ENCODE measurements at regions not wholly inside any gene's neighbourhood (a gene's known extent, or its start where the extent isn't known, plus 50 kb on each side); places are given as distances from the start of the nearest gene placed in this dataset.

GRCh38 chr14:34237677-34238076, 224.4 kb downstream of the SPTSSA start:
- no peak for DNase-seq

GRCh38 chr14:34237081-34237480, 225.0 kb downstream of the SPTSSA start:
- DNase-seq = no peak

GRCh38 chr14:34235643-34236300, 226.3 kb downstream of the SPTSSA start:
- no peak for DNase-seq

DNA sequence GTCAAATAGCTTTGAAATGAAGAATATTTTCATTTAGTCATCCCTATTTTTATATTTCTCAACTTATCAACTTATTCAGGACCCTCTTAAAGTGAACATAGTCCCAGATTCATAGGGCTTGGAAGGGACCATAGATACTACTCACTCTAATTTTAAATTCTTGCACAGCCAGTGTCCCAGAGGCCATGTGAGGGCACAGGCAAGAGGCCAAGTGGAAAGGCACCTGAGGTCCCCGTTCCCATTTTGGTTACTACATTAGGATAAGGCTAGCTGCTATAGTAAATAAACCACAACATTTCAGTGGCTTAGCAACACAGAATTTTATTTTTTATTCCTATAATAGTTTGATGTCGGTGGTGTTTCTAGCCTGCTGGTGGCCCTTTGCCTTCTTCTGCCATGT, 227.8 kb downstream of the SPTSSA start:
- no peak for DNase-seq

DNA sequence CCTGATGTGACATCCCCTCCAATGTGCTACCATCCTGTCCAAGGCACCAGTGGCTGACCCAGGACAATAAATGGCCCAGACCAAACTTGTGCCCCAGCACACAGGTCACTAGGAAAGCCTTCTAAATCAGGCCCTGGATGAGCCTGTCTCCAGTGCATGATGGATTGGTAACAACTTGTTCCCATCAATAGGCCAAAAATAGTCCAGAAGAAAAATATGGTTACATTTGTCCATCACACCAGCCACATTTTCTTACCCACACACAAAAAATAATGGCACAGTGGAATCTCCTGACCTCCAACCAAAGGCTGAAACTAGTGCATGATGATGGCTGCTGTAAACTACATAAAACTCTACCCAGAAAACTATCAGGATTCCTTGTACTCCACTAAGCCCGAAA, 228.4 kb downstream of the SPTSSA start:
- DNase-seq = no peak

GRCh38 chr14:34232790-34233189, 229.2 kb downstream of the SPTSSA start:
- DNase-seq = no peak

DNA sequence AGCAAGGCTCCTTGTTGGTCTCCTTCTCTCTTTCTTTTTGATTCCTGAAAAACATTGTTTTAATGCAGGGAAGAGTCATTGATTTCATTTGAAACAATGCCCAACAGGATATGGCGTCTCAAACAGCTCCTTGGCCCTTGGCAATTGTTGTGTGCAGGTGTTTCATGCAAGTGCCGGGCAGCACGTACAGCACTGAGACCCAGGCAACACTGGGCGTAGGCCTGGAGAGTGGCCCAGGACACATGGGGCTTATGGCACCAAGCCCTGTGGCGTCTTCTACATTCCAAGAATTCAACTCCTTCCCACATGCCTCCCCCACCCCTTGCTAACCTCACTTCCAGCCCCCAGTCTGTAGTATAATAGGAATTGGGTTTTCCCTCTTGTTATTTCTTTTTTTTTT, 230.4 kb downstream of the SPTSSA start:
- no peak for DNase-seq

- DNase-seq = no peak
These were observed 232.9 kb downstream of the SPTSSA start for GRCh38 chr14:34229140-34229539.

DNA sequence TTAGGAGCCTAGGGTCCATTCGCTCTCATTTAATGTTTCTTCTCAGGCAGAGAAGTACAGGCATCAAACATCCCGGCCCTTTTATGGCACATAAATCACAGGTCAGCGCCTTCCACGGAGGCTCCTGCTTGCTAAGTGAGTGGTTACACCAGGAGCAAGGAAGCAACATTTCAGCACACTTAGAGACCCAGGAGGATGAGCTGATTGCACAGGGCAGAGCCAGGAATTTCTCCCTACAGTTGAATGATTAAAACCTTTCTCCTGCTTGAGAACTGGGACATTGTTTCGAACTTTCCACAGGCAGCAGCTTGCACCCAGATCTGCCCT, 233.4 kb downstream of the SPTSSA start:
- DNase-seq = no peak

- DNase-seq = peak; percentile 54
These were observed 234.0 kb downstream of the SPTSSA start for GRCh38 chr14:34227834-34228649.

DNA sequence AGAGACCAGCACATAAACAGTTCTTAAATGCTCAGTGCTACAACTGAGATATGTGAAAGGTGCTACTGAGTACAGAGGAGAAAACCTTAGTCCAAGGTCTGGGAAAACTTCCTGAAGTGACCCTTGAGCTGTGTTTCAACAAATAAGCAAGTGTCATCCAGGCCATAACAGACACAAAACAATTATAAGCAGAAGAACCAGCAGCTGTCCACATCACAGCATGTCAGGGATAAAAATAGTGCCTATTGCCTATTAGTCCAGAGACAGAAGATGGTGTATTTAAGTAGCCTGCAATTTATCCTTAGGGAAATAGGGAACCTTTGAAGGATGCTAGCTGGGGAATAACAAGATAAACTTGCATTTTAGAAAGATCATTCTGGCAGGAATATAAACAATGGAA, 237.8 kb downstream of the SPTSSA start:
- no peak for DNase-seq

DNA sequence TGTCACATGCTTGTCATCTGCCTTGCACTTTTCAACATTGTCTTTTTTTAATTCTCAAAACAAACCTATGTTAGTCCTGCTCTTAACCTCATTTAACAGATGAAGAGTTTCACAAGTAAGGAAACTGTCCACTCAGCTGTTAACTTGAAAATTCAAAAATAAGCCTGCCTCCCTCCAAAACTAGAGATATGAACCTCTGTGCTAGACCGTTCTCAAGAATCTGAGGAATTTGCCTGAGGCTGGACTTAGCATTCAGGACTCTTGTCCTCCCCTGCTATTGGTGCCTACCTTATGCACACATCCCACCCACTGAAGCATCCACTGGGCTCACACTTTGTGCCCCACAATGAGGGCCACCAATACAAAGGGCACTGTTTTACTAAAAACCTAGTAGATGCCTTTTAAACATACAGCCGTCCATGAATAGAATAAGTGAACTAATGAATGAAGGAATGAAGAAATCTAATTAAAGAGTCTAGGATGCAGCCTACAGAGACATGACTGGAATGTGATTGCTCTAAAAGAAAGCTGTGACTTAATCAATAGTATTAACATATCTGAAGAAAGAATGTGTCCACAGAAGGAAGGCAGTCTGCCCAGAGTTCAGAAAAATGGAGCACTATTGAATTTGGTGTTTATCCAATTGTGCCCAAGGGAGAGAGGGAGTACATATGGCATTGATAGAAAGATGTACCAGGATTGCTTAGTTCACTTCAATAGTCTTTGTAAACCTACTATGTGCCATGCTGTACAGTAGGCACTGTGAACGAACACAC, 238.5 kb downstream of the SPTSSA start:
- DNase-seq = peak; percentile 12

GRCh38 chr14:34222867-34223266, 239.2 kb downstream of the SPTSSA start:
- no peak for DNase-seq

DNA sequence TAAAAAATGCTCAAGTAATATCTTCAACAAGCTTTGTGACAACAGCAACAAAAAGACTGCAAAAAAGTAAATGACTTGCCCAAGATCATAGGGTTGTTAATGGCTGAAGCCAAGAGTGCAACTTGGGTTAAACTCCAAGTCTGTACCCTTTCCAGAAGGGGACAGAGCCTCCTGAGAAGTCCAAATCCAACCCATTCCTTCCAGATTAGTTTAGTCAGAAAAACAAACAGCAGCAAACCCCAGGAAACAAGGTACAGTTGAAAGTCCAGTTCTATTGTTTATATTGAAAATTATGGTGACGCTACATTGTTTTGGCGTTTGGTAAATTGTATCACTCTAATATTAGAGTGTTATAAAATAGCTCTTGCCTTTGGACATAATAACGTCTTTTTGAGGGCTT, 239.9 kb downstream of the SPTSSA start:
- no peak for DNase-seq

DNA sequence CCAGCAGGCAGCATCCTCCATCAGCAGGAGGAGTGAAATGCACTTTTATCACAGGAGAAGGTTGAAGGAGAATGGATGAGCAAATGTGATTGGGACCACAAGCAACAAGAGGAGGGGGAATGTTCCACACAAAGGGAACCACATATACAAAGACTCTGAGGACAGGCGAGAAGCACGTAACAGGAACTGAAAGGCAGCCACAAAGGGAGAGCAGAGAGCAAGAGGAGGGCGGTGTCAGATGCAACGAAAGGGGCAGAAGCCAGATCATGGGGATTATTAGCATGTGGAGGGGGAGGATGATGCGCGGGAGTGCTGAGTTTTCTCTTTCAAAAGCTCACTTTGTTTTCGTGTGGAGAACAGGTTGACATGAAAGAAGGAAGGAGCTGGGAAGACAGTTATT, 241.1 kb downstream of the SPTSSA start:
- DNase-seq = no peak

DNA sequence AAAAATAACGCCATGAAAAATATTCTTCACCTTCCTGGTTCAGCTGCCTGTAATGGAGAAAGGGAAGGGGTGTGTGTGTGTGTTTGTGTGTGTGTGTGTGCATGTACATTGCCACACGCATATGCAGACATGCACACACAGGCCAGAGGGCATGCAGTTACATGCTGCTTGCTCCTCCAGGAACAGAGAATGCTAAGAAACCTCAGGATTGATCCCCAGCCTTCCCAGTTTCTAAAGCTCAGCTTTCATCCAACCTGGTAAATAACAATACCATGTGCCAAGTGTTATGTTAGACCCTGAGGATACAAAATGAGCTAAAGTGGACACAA, 241.7 kb downstream of the SPTSSA start:
- DNase-seq = no peak

DNA sequence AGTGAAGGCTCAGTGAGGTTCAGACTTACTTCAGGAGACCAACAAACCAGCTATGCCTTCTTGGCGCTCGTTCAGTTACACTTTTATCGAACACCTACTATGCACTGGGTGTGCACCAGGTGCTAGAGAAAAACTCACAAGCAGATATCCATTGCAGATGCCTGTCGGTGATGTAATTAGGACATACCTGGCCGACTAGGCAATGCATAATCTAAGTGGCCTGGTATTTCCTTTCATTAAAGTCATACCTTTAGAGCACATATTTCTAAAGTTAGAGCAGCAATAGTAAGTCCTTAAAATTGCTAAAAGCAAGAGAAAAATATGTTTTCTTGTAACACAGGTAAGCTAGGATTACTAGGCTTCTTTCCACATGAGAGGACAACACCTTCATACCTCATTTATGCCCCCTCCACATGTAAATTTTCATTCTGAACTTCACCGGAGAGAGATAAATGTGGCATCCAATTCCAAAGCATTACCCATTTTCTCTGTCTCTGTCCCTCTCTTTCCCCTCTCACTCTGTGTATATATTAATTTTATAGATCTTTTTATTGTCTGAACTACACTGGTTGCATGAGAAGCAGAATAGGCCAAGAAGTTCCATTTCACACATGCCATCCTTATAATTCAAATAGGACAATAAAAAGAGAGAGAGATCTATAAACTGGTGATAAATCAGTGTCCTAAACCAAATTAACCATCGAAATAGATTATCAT, 242.2 kb downstream of the SPTSSA start:
- no peak for DNase-seq

GRCh38 chr14:34218881-34219280, 243.2 kb downstream of the SPTSSA start:
- DNase-seq = no peak

DNA sequence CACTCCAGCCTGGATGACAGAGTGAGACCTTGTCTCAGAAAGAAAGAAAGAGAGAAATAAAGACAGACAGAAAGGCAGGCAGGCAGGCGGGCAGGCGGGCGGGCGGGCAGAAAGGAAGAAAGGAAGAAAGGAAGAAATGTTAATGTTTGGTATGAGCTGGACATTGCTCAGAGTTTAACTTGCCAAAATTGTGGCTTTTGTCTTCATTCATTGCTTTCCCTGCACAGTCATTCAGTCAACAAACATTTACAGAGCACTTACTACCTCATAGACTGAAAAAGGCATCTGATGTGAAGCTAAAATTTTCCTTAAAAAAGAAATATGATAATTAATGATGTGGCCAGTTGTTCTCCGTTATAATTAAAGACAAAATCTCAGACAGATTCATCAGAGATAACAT, 247.1 kb downstream of the SPTSSA start:
- no peak for DNase-seq

- DNase-seq = no peak
These were observed 248.7 kb downstream of the SPTSSA start for GRCh38 chr14:34213332-34213731.

DNA sequence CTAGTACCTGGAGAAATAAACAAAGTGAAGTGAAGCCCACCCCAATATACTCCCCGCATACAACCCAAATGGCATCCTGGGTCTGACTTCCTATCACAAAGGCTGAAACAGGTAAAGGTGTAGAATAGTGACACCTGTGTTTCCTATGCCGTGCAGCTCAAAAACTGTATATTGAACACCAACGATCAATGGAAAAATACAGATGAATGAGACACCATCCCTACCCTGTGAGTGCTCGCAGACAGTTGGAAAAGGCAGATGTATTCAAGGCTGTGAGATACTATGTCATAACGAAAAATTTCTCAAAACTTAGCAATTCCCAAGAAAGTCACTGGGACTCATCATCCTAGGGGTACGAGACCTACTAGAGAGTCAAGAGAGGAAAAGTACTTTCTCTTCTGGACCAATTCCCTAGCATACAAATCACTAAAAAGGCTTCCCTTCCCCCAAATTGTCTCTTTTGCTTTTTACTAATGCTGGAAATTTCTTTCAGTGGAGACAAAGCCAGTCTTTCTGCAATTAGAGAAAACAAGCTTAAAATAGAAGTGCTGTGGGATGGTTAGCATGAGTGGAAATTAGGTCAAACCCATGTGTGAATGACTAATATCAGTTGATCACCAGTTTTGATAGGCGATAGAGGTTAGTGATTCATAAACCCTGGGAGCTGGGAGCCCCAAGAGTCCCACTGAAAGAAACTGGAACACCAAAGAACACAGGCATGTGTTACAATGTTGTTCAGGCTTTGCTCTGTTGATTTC, 249.7 kb downstream of the SPTSSA start:
- DNase-seq = no peak

- no peak for DNase-seq
These were observed 250.3 kb downstream of the SPTSSA start for GRCh38 chr14:34211732-34212131.

DNA sequence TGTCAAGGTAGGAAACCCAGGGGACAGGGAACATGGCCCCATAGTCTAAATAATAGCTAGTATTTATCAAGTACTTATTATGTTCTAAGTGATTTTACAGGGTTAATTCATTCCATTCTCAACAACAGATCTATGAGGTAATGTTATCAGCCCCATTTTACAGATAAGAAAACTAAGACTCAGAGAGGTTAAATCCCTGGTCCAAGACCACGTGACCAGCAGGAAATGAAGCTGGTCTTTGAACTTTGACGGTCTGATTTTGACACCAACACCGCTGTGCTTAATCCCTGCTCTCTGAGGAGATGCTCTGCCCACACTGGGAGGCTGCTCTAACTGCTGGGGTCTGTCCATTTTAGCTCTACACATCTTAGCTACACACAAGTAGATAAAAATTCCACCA, 253.5 kb downstream of the SPTSSA start:
- DNase-seq = no peak

Data from EL (cell line).